DND-41 (cell line): ENCODE measurements at regions not wholly inside any gene's neighbourhood (a gene's known extent, or its start where the extent isn't known, plus 50 kb on each side); places are given as distances from the start of the nearest gene placed in this dataset.
A peak's percentile ranks its signal among the peaks of the same experiment; 100 is the strongest.

Experiments
- ATAC-seq: fragments of 200-7000 bp; cut with Tn5 transposase; 3 replicates; pipeline ENCODE4 v1.9.1; 2021; ENCODE audit warnings: low read depth; ENCODE audit not compliant: insufficient read depth
- DNase-seq: peaks from one replicate; pipeline ENCODE4 v3.0.0-alpha.2; 2020
- H2AFZ ChIP-seq: 2 replicates; pipeline ENCODE4 v1.6.0; 2012; ENCODE audit warnings: low read depth, low read length
- H3K27ac ChIP-seq: 2 replicates; pipeline ENCODE4 v1.5.1; 2012; ENCODE audit warnings: low read length, inconsistent platforms
- H3K27me3 ChIP-seq: fragments of 200-600 bp; sonication (generic); 2 replicates; pipeline ENCODE4 v1.6.0; 2012; ENCODE audit warnings: low read length, mild to moderate bottlenecking, inconsistent platforms; ENCODE audit not compliant: insufficient read depth, poor library complexity
- H3K36me3 ChIP-seq: 2 replicates; pipeline ENCODE4 v1.5.1; 2012; ENCODE audit warnings: low read length, inconsistent platforms; ENCODE audit not compliant: insufficient read depth
- H3K4me1 ChIP-seq: 2 replicates; pipeline ENCODE4 v1.5.1; 2012; ENCODE audit warnings: mild to moderate bottlenecking, low read length; ENCODE audit not compliant: insufficient read depth
- H3K4me2 ChIP-seq: 2 replicates; pipeline ENCODE4 v1.6.0; 2012; ENCODE audit warnings: mild to moderate bottlenecking, moderate library complexity, low read length, inconsistent platforms; ENCODE audit not compliant: insufficient read depth
- H3K4me3 ChIP-seq, 2 experiments: fragments of 200-600 bp in 1 of 2; shearing (Covaris generic) in 1 of 2; 2 replicates each; pipeline ENCODE4 v1.5.1; 2012 to 2016; ENCODE audit warnings: inconsistent platforms in 2 of 2, low read length in 2 of 2, mild to moderate bottlenecking in 2 of 2, low read depth in 1 of 2, moderate library complexity in 1 of 2
- H3K79me2 ChIP-seq: 2 replicates; pipeline ENCODE4 v1.6.0; 2012; ENCODE audit warnings: low read length, inconsistent platforms; ENCODE audit not compliant: insufficient read depth
- H3K9ac ChIP-seq: 2 replicates; pipeline ENCODE4 v1.6.0; 2012; ENCODE audit warnings: low read depth, mild to moderate bottlenecking, inconsistent platforms, low read length, moderate library complexity
- H3K9me3 ChIP-seq: 2 replicates; pipeline ENCODE4 v1.5.1; 2012; ENCODE audit warnings: low read length, moderate library complexity, mild to moderate bottlenecking, inconsistent platforms; ENCODE audit not compliant: insufficient read depth, severe bottlenecking
- H4K20me1 ChIP-seq: 2 replicates; pipeline ENCODE4 v1.6.0; 2012; ENCODE audit warnings: low read length; ENCODE audit not compliant: insufficient read depth
- EZH2 ChIP-seq: IDR thresholded peaks from 3 replicates; pipeline ENCODE4 v1.6.1; 2012; ENCODE audit warnings: borderline replicate concordance, low read depth, mild to moderate bottlenecking, moderate library complexity, low read length, inconsistent platforms; ENCODE audit not compliant: severe bottlenecking
- TF ChIP-seq, protein P1 (sequence below): IDR thresholded peaks from 2 replicates; pipeline ENCODE4 v1.5.1; 2012; ENCODE audit warnings: borderline replicate concordance, low read length, moderate library complexity, mild to moderate bottlenecking; ENCODE audit not compliant: poor library complexity, severe bottlenecking; ENCODE audit errors: extremely low read depth

DNA sequence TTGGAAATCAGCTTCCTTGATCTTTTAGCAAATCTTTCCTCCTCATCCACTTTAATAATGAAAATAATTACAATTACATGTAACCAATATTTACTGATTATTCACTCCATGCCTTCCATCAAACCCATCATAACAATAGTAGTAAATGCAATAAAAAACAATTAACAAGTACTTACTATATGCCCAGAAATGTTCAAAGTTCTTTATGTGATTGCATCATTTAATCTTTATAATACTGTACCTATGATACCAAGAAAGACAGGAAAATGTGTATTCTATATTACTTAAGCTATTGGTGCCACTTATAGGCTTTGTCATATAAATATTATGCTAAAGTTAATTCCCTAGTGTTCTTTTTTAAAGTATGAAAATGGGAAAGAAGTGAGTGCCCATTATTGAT is 210.2 kb upstream of the PKDCC start:
- Histone ChIP-seq H3K9me3 (no peaks in the 10 kb centered on the region), H4K20me1 (no peaks in the 10 kb centered on the region), H3K79me2 (no peaks in the 10 kb centered on the region), H3K4me1 (no peaks in the 10 kb centered on the region), H3K9ac (no peak overlapping the region), H3K36me3 (no peaks in the 10 kb centered on the region), H3K27ac (no peak overlapping the region), H3K27me3 (no peaks in the 10 kb centered on the region), H2AFZ (no peak overlapping the region), H3K4me2 (no peak overlapping the region), H3K4me3 (no peak overlapping the region)
- DNase-seq (no peak), ATAC-seq (no peak)
- no peak for TF ChIP-seq EZH2
- TF ChIP-seq, protein P1, sequence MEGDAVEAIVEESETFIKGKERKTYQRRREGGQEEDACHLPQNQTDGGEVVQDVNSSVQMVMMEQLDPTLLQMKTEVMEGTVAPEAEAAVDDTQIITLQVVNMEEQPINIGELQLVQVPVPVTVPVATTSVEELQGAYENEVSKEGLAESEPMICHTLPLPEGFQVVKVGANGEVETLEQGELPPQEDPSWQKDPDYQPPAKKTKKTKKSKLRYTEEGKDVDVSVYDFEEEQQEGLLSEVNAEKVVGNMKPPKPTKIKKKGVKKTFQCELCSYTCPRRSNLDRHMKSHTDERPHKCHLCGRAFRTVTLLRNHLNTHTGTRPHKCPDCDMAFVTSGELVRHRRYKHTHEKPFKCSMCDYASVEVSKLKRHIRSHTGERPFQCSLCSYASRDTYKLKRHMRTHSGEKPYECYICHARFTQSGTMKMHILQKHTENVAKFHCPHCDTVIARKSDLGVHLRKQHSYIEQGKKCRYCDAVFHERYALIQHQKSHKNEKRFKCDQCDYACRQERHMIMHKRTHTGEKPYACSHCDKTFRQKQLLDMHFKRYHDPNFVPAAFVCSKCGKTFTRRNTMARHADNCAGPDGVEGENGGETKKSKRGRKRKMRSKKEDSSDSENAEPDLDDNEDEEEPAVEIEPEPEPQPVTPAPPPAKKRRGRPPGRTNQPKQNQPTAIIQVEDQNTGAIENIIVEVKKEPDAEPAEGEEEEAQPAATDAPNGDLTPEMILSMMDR, result no peak

DNA sequence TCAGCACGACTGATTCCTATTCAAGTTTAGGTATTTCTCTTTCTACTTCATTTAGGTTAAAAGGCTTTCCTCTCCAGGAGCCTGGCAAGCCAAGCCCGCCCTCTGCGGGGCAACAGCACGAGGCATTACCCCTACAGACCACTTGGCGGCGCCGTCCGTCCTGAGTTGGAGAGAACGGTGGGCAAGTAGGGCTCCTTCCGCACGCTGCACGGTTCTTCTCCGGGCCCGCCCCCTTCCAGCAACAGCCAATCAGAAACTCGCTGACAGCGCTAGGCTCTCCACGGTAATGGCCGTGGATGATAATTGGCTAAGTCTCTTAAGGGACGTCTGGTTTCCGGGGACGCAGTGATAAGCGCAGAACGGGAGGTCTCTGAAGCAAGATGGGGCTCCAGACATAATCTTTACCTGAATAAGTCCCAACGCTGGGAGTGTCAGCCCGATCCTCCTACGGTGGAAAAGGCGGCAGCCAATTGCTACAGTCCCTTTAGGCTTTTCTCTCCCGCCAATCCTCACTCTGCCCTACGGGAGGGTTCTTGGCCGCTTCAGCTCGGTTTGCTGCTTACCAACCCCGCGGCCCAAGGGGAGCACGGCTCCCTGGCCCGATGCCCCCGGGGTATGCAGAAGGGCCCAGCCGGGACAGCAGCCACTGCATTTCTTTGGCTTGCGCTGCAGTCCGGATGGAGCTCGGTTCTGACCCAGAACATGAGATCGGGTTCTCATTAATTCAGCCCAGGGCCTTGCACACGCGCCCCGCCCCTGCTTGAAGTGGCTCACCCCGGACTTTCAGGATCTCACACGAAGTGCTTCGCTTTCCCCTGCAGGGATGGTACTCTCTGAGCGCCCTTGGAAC is 206.9 kb upstream of the PKDCC start:
- H3K4me3 ChIP-seq, result no peak overlapping the region
- no peaks in the 10 kb centered on the region for H4K20me1 ChIP-seq
- H3K36me3 ChIP-seq, result no peaks in the 10 kb centered on the region
- DNase-seq (peak; percentile 25), ATAC-seq (no peak)
- no peaks in the 10 kb centered on the region for H3K79me2 ChIP-seq
- peaks cover 8% of the 10 kb centered on the region for H3K27me3 ChIP-seq
- no peak overlapping the region for H2AFZ ChIP-seq
- no peak overlapping the region for H3K4me2 ChIP-seq
- H3K9me3 ChIP-seq, result no peaks in the 10 kb centered on the region
- H3K9ac ChIP-seq, result no peak overlapping the region
- no peak for TF ChIP-seq EZH2
- TF ChIP-seq, protein P1, result peak; percentile 57
- H3K4me1 ChIP-seq, result no peaks in the 10 kb centered on the region
- H3K27ac ChIP-seq, result no peak overlapping the region

DNA sequence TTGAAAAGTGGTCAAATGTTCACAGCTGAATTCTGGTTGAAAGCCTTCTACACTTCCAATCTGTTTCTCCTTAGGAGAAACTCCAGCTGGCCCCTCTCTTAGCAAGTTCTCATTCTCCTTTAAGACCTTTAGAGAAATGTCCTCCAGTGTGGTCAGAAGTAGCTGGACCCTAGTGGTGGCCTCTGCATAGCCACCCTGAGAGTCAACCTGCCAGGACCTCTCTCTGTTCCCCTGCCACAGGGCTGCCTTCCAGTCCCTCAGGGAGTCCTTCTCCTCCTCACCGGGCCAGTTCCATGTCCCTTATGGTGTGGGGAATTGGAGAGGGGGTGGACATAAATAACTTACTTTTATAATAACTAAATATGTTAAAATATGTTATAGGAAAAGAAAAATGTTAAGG is 200.9 kb upstream of the PKDCC start:
- H3K9ac ChIP-seq, result no peak overlapping the region
- no peak overlapping the region for H2AFZ ChIP-seq
- H3K9me3 ChIP-seq, result no peaks in the 10 kb centered on the region
- H3K36me3 ChIP-seq, result no peaks in the 10 kb centered on the region
- ATAC-seq (no peak), DNase-seq (no peak)
- no peak overlapping the region for H3K27ac ChIP-seq
- no peaks in the 10 kb centered on the region for H3K79me2 ChIP-seq
- no peak overlapping the region for H3K4me3 ChIP-seq
- H3K4me1 ChIP-seq, result no peaks in the 10 kb centered on the region
- H4K20me1 ChIP-seq, result no peaks in the 10 kb centered on the region
- no peak for TF ChIP-seq EZH2
- TF ChIP-seq, protein P1, result no peak
- H3K4me2 ChIP-seq, result no peak overlapping the region
- H3K27me3 ChIP-seq, result peaks cover 10% of the 10 kb centered on the region
